Embryonic facial prominence (tissue), 1 donor: ENCODE measurements at regions not wholly inside any gene's neighbourhood (a gene's known extent, or its start where the extent isn't known, plus 50 kb on each side); places are given as distances from the start of the nearest gene placed in this dataset.
"Not testable (repeated sequence)": the region's sequence is repeated elsewhere in the genome, so short reads cannot be mapped to it uniquely, and the experiment has no call there.

Experiments
- DNase-seq: peaks from one replicate; pipeline ENCODE4 v3.0.0-alpha.2; 2016; ENCODE audit errors: extremely low spot score

DNA sequence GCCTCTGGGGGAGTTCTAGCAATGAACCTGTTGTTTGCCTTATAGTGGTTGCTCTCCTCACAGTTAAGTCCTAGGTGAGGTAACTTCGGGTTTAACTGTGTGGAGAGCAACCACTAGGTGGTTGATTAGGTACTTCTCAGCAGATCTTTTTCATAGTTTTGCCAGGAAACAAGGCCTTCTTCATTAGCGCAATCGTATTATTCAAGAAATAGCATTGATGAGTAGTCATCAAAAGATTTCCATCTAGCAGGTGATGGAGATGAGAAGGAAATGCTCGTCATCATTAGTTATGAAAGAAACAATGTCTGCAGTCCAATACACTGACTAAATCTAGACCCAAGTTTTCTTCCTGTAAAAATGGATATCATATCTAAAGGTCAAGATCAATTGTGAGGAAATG lies 923.3 kb downstream of the AACS start:
- DNase-seq: no peak

DNA sequence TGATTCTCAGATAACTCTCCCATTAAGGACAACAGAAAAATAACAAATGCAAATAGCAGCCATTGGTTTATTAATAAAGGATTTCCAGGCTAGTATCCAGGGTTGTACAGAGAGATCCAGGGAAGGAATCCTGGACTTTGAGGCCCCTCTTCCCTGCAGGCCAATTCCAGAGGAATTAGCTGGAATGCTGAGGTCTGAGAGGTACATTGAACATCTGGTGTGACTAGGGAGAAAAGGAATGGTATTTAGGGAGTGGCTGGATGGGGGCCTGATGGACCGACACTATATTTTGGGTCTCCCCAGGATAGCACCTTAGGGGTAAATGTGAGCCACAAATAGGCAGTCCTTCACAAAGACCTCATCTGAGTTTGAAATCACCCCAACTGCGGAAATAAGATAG lies 924.5 kb downstream of the AACS start:
- no peak for DNase-seq

DNA sequence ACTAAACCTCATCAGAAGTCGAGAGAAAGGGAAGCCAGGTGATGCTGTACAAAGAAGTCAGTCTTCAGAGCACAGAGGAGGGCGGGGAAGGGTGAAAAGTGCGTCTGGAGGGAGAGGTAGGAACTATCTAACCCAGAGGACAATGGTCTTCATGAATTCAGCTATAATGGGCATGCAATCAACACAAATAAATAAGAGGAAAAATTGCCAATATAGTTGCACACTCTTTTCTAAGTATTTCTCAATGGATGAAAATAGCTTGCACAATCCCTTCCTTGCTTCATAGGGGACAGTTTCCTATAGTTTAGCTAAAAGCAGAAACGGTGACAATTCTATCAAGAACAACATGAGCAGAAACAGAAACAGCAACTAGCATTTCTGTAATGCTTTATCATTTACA lies 931.2 kb downstream of the AACS start:
- DNase-seq: no peak

DNA sequence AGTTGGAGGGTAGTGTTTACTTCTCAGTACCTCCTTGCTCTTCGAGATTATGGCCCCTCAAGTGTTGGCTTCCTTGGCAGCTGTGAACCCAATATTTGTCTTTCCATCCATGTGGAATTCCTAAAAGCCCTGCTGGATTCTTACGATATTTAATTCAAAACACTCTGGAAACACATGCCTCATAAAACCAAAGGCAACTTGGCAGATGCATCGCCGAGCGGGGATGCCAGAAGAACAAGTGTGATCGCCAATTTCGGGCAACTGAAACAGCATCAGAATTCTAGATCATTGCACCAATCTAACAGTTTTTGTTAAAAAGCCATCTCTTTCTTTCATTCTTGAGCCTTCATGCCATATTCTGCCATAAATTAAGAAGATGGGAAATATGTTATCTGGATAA lies 934.4 kb downstream of the AACS start:
- DNase-seq: no peak

DNA sequence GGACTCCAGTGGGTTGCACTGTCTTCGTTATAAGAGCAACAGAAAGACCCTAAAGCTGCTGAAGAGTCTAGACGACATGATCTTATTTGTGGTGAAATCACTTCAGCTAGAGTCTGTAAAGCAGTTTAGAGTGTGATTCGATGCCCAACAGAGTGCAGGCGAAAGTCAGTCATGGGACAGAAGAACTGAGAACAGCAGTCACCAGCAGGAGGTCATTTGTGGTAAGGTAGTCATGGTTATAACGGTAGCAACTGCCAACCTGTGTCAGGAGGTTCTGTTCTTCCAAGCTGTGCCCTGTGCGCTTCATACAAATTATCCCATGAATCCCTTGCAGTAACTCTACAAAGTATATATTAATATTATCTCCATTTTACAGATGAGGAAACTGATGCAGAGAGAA lies 954.1 kb downstream of the AACS start:
- no peak for DNase-seq

DNA sequence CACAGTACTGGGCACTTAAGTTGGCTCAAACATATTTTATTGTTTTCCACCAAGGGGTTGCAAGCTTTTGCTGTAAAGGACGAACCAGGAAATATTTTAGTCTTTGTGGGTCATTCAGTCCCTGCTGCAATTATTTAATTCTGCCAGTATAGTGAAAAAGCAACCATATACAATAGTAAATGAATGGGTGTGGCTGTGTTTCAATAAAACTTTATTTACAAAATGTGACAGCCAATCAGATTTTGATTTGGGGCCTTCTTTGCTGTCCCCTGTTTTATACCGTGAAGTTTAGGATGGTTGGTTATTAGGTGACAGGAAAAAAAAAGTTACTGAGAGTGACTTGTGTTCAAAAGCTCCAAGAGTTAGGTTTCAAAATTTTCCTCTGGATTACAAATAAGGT lies 956.4 kb downstream of the AACS start:
- DNase-seq: no peak

DNA sequence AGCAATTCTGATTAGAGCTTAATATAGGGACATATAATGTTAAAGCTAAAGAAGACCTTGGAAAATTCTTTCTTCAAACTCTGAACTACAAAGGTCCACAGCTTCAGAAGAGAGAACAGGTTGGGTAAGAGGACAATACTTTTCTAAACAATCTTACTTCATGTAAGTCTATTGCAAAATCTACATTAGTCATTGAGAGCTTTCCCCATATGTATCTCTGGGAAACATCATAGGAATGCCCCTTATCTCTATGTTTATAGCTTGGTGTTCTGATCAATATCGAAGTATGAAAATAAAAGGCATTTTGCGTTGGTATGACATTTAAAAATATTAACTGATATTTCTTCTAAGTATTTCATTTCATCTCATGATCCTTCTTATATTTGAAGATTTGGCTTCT lies 962.6 kb downstream of the AACS start:
- no peak for DNase-seq

DNA sequence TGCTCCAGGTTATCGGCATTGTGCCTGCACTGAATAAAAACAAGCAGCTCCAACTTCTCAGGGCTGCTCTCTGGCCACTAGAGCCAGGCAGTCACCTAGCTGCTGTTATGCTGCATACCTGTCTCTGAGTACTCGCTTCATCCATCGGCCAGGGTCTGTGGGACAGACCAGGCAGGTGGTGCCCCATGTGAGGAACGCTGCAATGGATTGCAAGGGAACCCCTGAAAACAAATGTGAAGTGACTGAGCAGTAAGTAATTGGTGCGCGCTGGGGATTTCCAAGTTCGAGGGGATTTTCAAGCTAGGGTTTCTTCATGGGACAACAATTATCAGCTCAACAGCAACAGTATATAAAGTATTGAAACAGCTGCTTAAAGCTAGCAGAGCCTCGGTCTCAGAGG lies 965.3 kb downstream of the AACS start:
- DNase-seq: no peak

DNA sequence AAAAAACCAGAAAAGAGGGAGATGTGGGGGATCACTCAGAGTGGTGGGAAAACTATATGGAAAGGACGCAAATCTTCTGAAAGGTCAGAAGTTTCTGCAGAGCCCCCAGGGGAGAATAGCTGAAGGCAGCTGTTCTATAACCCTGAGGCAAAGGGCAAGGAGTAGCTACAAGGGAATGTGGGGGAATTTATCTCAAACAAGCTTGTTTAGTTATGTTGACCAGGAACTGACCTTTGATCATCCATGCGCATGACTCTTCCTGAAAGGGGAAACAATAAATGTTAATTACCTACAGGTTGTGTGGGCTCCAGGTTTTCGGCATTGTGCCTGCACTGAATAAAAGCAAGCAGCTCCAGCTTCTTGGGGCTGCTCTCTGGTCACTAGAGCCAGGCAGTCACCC lies 968.5 kb downstream of the AACS start:
- no peak for DNase-seq

DNA sequence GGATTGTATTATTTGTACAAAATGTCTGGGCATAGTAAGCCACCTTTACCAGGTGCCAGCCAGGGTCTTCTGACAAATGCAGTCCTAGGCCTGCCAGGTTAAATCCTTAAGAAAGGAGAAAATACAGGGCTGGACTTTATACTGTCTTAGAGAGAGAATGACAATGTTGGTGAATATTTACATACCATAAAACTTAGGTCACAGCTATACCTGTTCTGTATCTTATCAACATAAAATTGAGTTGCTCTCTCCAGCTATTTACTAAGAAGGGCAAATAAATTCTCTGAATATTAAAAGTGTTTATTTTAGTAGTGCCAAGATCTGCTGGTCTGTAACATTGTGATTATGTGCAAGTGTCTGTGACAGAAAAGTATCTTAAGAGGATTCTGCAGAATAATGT lies 971.1 kb downstream of the AACS start:
- no peak for DNase-seq

DNA sequence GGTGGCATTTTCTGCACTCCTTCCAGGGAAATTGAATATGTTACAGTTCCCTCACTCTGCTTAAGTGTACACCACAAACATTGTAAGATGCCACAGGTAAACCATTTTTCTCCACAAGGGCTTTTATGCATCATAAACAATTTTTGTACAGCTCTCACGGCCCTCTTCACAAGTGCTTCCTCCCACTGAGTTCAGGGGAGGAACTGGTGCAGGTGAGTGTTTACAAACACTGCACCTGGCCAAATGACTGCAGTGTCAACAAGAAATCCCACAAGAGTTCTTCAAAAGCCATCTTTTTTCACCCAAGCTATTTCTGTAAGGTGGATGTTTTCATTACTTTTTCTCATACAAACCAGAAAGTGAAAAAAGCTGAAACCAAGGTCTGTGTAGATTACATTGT lies 973.2 kb downstream of the AACS start:
- no peak for DNase-seq

DNA sequence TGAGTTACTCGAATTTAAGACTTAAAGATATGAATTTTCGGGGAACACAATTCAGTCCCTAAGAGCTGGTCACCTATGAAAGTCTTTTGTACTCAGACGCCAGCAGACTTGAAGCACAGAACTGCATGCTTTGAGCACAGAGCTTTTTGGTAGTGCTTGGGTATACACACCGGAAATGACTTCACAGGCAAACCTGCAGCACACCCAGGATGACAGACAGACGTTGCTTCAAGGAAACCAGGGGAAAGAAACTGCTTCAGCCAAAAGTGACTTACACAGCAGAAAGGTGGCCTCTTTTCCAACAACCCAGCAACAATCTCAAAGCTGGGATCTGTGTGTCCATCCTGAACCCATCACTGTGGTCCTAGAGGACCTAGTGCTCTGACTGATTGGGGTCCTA lies 975.1 kb downstream of the AACS start:
- no peak for DNase-seq

DNA sequence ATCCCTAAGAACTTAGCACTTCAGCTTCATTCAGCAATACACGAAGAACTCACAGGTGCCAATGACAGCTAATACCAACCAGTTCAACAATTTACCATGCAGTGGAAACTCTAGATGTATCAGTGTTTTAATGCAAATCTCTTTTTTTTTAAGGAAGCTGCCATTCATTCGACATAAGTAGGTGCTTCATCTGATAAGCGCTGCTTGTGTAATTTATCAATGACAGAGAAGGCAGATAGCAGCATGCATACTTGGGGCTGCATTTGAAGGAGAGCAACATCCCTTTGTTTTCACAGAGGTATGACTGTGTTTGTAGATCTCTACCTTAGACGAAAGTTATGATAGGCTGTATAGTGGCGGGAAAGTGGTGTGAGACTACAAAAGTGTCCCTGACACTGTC lies 977.1 kb downstream of the AACS start:
- DNase-seq: no peak

DNA sequence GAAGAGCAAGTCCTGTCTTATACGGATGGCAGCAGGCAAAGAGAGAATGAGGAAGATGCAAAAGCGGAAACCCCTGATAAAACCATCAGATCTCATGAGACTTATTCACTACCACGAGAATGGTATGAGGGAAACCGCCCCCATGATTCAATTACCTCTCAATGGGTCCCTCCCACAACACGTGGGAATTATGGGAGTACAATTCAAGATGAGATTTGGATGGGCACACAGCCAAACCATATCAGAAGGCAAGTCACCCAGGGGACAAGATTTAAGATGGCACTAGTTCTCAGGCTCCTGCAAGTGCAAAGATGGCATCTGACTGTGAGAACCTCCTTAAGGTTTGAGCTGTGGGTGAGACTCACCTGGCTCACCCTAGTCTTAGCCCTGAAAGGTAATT lies 984.3 kb downstream of the AACS start:
- DNase-seq: not testable (repeated sequence)

DNA sequence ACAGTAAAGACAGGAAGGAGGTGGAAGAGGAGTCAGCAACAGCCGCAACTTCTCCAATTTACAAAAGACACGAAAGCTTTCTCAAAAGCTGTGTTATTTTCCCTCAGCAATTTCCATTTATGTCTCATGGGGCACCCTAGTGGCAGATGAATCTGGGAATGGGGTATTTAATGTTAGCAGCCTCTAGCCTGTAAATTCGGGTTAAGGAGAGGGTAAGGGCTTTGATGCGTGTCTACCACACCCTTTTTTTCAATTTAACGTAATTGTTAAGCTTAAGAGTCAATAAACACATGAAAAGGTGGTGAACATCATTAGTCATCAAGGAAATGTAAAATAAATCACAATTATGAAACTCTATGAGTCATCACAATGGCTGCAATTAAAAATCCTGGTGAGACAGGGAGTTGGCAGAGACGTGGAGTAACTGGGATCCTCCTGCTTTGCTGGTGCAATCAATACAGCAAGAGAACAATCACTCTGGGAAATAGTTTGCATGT lies 986.4 kb downstream of the AACS start:
- DNase-seq: no peak

DNA sequence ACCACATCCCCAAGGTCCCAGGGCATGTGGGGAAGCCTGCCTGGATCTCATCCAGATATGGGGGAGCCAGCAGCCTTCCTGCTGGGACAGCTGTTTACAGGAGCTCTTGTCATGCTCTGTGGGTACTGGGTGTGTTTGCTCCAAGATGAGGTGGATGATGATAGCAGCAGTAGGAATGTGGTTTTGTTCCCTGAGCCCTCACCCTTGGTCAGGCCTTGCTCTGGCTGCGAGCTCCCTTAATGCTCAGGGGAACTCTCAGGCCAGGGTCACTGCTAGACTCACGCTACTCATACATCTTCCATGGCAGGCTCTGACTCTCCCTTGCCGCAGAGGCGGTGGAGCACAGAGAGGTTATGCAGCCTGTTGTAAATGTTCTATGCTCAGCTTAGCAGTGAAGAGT lies 990.3 kb downstream of the AACS start:
- DNase-seq: no peak

DNA sequence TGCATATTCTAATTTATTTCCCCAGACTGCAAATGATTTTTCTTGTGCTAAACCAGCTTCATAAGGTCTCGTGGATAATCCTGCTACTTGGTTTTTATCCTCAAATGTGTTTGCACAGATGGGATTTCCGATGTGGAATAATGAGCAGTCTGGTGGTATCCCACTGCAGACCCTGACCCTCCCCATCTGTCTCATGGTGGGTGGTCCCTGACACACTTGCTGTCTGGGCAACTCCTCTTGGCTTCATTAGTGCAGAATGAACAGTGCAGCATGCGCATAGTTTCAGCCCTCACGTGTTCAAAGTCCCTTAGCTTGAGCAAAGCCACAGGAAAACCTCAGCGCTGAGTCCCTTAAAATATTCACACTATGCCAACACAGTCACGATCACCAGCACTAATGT lies 996.5 kb downstream of the AACS start:
- DNase-seq: no peak

DNA sequence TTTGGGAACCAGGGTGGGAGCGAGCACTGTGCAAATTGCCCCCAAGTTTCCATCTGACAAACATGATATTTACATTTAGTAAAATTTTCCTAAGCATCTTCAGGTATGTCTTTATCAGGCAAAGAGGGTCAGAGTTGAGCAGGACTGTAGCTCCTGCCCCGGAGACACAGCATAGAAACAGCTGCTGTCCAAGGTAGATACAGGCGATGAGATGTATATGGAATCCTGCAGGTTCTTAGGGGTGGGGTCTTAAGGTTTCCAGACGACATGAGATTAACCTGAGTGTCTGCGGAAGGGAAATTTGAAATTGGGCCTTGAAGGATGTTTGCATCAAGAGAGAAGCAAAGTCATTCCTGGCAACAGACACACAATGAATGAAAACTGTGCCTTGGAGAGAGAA lies 998.8 kb downstream of the AACS start:
- DNase-seq: no peak

DNA sequence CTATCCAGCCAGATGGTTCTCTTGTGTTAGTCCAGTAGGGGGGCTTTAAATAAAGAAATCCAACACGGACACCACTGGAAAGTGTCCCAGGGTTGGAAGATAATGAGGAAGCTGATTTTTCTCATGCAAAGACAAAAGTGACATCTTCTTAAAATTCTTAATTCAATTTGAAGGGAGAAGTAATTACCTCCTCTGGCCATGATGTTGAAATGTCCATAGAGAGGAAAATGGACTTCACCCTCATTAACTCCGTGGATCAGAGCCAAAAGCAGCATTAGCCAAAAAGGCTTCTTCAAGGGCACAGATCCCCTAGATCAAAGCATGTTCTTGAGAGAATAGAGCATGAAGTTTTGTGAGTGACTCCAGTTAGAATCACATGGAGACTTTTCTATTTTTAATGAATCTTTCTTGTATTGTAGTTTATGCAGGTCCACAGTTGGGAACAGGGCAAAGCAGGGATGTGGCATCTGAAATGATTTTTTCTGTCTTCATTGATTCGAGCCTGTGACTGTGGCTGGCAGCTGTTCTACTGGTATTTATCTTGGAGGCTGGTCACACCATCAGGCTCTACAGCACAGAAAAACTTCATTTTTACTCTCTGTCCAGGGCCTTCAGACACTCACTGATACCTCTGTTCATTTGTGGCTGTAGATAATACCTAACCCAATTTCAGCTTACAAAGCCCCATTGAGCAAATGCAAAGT lies 1002.5 kb downstream of the AACS start:
- no peak for DNase-seq

DNA sequence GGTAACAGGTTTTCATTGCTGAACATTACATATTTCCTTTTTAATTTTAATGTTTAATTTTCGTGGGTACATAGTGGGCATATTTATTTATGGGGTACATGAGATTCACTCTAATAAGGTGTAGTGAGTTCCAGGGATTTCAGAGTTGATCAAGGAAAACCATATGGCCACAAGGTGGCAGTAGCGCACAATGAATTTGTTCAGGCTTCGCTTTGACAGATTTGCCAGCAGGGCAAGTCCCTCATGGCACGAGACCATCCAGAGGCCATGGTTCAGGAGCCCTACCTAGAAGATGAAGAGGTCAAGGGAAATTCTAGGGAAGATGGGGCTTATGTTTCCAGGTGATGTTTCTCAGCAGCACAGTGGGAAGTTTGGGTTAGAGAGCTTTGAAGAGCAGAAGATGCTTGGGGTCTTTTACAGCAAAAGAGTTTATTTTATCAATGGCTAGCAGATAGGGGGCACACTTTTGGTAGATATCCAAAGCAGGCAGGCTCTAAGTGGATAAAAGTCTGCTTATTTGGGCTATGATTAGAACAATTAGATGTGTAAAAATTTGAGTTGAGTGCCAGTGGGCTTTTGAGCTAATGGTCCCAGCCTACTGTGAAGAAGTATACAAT lies 1004.4 kb downstream of the AACS start:
- DNase-seq: no peak

DNA sequence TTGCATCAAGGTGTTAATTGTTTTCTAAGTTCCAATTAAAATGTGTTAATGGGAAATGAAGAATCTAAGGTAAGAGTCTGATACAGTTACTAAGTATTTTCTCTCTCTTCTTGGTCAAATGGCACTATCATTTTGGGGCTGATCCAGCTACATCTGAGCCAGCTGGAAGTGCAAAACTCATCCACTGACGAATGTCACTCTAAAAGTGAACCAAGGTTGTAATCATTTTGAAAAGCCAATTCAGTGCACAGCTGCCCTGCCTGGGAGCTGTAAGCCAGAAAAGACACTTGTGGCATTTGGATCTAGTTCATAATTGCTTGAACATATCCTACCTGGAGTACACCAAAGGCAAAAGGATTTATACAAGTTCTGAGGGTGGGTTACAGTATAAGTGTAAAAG lies 1011.3 kb downstream of the AACS start:
- no peak for DNase-seq

DNA sequence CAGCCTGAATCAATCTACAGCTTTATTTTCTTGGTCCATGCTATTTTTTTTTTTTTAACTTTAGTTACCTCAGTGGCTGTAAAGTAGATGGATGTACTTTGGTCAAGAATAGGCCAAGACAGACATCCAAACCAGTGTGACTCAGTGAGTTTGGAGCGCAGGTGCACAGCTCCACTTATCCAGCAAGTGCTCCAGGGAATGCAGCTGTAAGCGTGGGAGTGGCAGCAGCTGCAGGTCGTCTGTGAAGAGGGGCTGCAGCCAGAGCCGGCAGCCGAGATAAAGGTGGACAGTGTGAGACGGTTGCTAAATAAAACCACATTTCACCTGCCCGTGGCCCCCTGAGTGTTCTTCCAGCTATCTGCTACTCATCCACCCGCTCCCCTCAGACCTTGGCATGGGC lies 1018.7 kb downstream of the AACS start:
- DNase-seq: no peak

DNA sequence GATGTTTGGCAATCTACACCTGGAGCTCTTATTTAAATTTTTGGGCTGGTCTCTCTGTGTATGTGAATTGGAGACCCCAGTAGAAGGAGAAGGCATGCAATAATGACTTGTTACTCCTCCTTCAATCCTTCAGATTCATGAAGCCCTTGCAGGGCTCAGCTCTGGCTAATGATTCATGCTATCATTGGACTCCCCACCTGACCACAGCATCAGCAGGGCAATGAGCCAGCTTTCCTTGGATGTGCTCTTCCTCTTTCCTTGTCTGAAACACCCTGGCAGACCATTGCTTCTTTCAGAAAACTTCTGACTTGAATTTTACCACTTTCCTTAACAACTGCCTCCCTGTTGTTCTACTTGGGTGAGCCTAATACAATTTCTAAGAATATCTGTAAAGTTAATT lies 1019.2 kb downstream of the AACS start:
- no peak for DNase-seq

DNA sequence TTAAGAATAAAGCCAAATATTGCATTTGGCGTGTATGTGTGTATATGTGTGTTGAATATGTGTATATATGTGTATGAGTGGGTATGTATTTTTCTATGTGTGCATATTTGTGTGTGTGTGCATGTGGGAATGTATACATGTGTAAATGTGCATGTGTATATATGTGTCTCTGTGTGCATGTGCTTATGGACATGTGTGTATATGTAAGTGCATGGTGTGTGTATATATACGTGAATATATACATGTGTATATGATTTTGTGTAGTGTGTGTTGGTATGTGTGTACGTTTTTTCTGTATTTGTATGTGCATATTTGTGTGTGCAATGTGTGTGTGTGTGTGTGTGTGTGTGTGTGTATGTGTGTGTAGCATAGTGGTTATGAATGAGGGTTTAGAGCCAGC lies 1021.0 kb downstream of the AACS start:
- DNase-seq: no peak
